SK-N-MC (cell line): ENCODE measurements at regions not wholly inside any gene's neighbourhood (a gene's known extent, or its start where the extent isn't known, plus 50 kb on each side); places are given as distances from the start of the nearest gene placed in this dataset.

Source experiments
- EZH2 ChIP-seq: fragments of 200-600 bp; sonication (generic); IDR thresholded peaks from one replicate; pipeline ENCODE4 v1.6.1; 2017; ENCODE audit warnings: antibody characterized with exemption
- FOXP2 ChIP-seq: optimal IDR thresholded peaks from 2 replicates; pipeline ENCODE3; 2011; ENCODE audit warnings: mild to moderate bottlenecking, moderate library complexity; ENCODE audit not compliant: insufficient read depth; ENCODE audit errors: extremely low read length, control extremely low read depth
- POLR2AphosphoS5 ChIP-seq: IDR thresholded peaks from 2 replicates; pipeline ENCODE4 v1.6.1; 2012; ENCODE audit warnings: mild to moderate bottlenecking, low read depth, low read length, borderline replicate concordance

DNA sequence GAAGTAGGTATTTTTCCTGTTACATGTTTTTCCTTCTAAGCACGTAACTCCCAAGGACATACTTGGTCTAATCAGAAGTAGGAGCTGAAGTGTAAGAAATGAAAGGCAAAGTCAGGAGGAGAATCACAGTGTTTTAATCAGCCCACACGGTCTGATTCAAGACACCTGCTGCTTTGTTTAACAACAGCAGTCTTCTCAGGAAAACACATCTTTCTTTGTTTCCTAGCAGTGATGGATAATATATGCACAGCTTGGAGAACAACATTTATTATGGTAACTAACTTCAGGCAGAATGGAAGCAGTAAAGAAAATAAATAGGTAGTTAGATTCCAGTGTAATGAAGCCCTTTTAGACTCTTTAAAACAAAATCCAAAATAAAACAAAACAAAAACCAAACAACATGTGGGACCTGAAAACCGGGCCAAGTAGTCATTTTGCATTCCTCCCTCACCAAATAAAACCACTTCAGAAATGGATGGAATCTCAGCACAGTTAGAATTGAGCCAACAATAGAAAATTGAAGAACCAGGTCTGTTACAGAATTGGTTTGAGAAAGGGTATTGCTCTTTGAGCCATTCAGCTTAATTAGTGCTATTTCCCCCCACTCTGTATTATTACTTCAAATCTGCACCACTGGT, 61.1 kb upstream of the UGP2 start:
- no peak for TF ChIP-seq POLR2AphosphoS5
- TF ChIP-seq EZH2: no peak
- no peak for TF ChIP-seq FOXP2
